A673 (cell line): ENCODE measurements at regions not wholly inside any gene's neighbourhood (a gene's known extent, or its start where the extent isn't known, plus 50 kb on each side); places are given as distances from the start of the nearest gene placed in this dataset.
A peak's percentile ranks its signal among the peaks of the same experiment; 100 is the strongest.

Experiments
- BruUV-seq: library from RNA; stranded (reverse); fragments of 400-500 nt; replicated peaks from 2 replicates; lab custom pipeline; 2021; lab: Mats Ljungman, UMichigan
- CTCF ChIA-PET: fragments of 300-600 bp; sonication (Branson Sonifier 250); formaldehyde crosslinking; loops from one replicate; lab custom pipeline; 2022; ENCODE audit warnings: antibody characterized with exemption; lab: Charles Lee
- POLR2A ChIA-PET: fragments of 300-600 bp; sonication (Branson Sonifier 250); formaldehyde crosslinking; loops from one replicate; lab custom pipeline; 2022; ENCODE audit warnings: antibody characterized with exemption; ENCODE audit not compliant: low non-redundant PET; lab: Charles Lee
- DNase-seq: peaks from one replicate; pipeline ENCODE4 v3.0.0-alpha.2; 2015; ENCODE audit warnings: low spot score
- H3K27ac ChIP-seq: fragments of 200-600 bp; sonication (generic); 2 replicates; pipeline ENCODE4 v1.5.1; 2016; ENCODE audit warnings: mixed run types, low read depth, mild to moderate bottlenecking, mixed read lengths, antibody characterized with exemption, low read length; ENCODE audit not compliant: poor library complexity, severe bottlenecking
- H3K27me3 ChIP-seq: fragments of 200-600 bp; sonication (generic); replicated peaks from 2 replicates; pipeline ENCODE4 v1.6.1; 2017; ENCODE audit warnings: mixed run types, low read depth, mild to moderate bottlenecking, mixed read lengths, antibody characterized with exemption, low read length; ENCODE audit not compliant: insufficient read depth, poor library complexity
- H3K36me3 ChIP-seq: fragments of 200-600 bp; sonication (generic); 2 replicates; pipeline ENCODE4 v1.6.1; 2016; ENCODE audit warnings: mixed run types, mild to moderate bottlenecking, mixed read lengths, antibody characterized with exemption, low read length; ENCODE audit not compliant: insufficient read depth, poor library complexity, severe bottlenecking
- H3K4me1 ChIP-seq: fragments of 200-600 bp; sonication (generic); 2 replicates; pipeline ENCODE4 v1.6.1; 2017; ENCODE audit warnings: mixed run types, mild to moderate bottlenecking, mixed read lengths, antibody characterized with exemption, low read length; ENCODE audit not compliant: insufficient read depth, poor library complexity, severe bottlenecking
- H3K4me3 ChIP-seq: fragments of 200-600 bp; sonication (generic); 2 replicates; pipeline ENCODE4 v1.5.1; 2016; ENCODE audit warnings: low read depth, mixed run types, mild to moderate bottlenecking, mixed read lengths, low read length; ENCODE audit not compliant: poor library complexity, severe bottlenecking
- H3K9me3 ChIP-seq: fragments of 200-600 bp; sonication (generic); 2 replicates; pipeline ENCODE4 v1.6.1; 2016; ENCODE audit warnings: mixed run types, low read depth, mild to moderate bottlenecking, mixed read lengths, antibody characterized with exemption, low read length; ENCODE audit not compliant: poor library complexity, severe bottlenecking
- CTCF ChIP-seq: fragments of 300-800, 200-600 bp; sonication (generic); conservative IDR thresholded peaks from 2 replicates; pipeline ENCODE4 v1.5.1; 2017; ENCODE audit warnings: low read depth, mild to moderate bottlenecking, antibody characterized with exemption, low read length, moderate library complexity, mixed read lengths
- EZH2 ChIP-seq: fragments of 200-600 bp; sonication (generic); IDR thresholded peaks from 2 replicates; pipeline ENCODE4 v1.6.1; 2017; ENCODE audit warnings: borderline replicate concordance, low read depth, mild to moderate bottlenecking, mixed read lengths, antibody characterized with exemption, low read length; ENCODE audit not compliant: poor library complexity, severe bottlenecking
- intact Hi-C: fragments of 100-400 bp; cut with micrococcal nuclease; formaldehyde crosslinking; loops from one replicate; pipeline ENCODE4 v1.10.0; 2022; ENCODE audit not compliant: unreplicated experiment

- Histone ChIP-seq H3K4me3 (no peak overlapping the region), H3K4me1 (peaks cover 8% of the 10 kb centered on the region), H3K9me3 (no peaks in the 10 kb centered on the region), H3K27me3 (no peaks in the 10 kb centered on the region), H3K27ac (no peak overlapping the region), H3K36me3 (no peaks in the 10 kb centered on the region)
- ChIA-PET CTCF (no interaction called here), POLR2A (no interaction called here)
- TF ChIP-seq CTCF, result no peak
- TF ChIP-seq EZH2, result no peak
- DNase-seq, result no peak
- no TSS peak for BruUV-seq
- intact Hi-C loops, result loop anchor here (5.0 kb wide), 1 partner anchor 98 kb away; no protein-coding TSS in a partner anchor
Observed at GRCh38 chr16:64869781-64870180, 252.1 kb downstream of the CDH11 start.

- Histone ChIP-seq H3K27me3 (no peaks in the 10 kb centered on the region), H3K27ac (no peak overlapping the region), H3K9me3 (no peaks in the 10 kb centered on the region), H3K4me3 (no peak overlapping the region), H3K4me1 (peaks cover 19% of the 10 kb centered on the region), H3K36me3 (no peaks in the 10 kb centered on the region)
- POLR2A ChIA-PET, result no interaction called here
- CTCF ChIA-PET, result no interaction called here
- intact Hi-C loops, result no loop called here
- TF ChIP-seq CTCF (no peak), EZH2 (no peak)
- no TSS peak for BruUV-seq
- DNase-seq, result no peak
Observed at GRCh38 chr16:64866021-64866420, 255.8 kb downstream of the CDH11 start.

- Histone ChIP-seq H3K4me3 (no peak overlapping the region), H3K9me3 (no peaks in the 10 kb centered on the region), H3K4me1 (peaks cover 19% of the 10 kb centered on the region), H3K27me3 (no peaks in the 10 kb centered on the region), H3K27ac (peak overlapping the region; percentile 53), H3K36me3 (no peaks in the 10 kb centered on the region)
- POLR2A ChIA-PET, result no interaction called here
- TF ChIP-seq CTCF (no peak), EZH2 (no peak)
- intact Hi-C loops, result no loop called here
- no peak for DNase-seq
- no TSS peak for BruUV-seq
- CTCF ChIA-PET, result interaction anchor here (0.5 kb wide), 1 partner anchor 20 kb away, joined by 3 read pairs; no protein-coding TSS in a partner anchor
Observed at GRCh38 chr16:64865069-64865696, 256.7 kb downstream of the CDH11 start.
